Stimulated activated memory B cell treated with anti-CD40 and anti-IgM and Interleukin-4, amounts not matched to agents 10 μg/mL and 1 μg/mL and 100 μg/mL, for 72 hours (primary cell): ENCODE measurements at regions not wholly inside any gene's neighbourhood (a gene's known extent, or its start where the extent isn't known, plus 50 kb on each side); places are given as distances from the start of the nearest gene placed in this dataset.

ENCODE experiments used
- ATAC-seq: fragments of 150-1000 bp; cut with Tn5 transposase; 2 replicates; pipeline ENCODE4 v1.10.0; 2021
- H3K27ac Mint-ChIP-seq: one replicate; pipeline ENCODE4 v1.8.0; 2022; ENCODE audit warnings: mild to moderate bottlenecking, mixed read lengths
- H3K27me3 Mint-ChIP-seq: one replicate; pipeline ENCODE4 v1.8.0; 2022; ENCODE audit warnings: mixed read lengths
- H3K36me3 Mint-ChIP-seq: one replicate; pipeline ENCODE4 v1.8.0; 2022; ENCODE audit warnings: mixed read lengths
- H3K4me1 Mint-ChIP-seq: one replicate; pipeline ENCODE4 v1.8.0; 2022; ENCODE audit warnings: mixed read lengths
- H3K4me3 Mint-ChIP-seq: one replicate; pipeline ENCODE4 v1.8.0; 2022; ENCODE audit warnings: mild to moderate bottlenecking, moderate library complexity, mixed read lengths
- H3K9me3 Mint-ChIP-seq: one replicate; pipeline ENCODE4 v1.8.0; 2022; ENCODE audit warnings: mixed read lengths

DNA sequence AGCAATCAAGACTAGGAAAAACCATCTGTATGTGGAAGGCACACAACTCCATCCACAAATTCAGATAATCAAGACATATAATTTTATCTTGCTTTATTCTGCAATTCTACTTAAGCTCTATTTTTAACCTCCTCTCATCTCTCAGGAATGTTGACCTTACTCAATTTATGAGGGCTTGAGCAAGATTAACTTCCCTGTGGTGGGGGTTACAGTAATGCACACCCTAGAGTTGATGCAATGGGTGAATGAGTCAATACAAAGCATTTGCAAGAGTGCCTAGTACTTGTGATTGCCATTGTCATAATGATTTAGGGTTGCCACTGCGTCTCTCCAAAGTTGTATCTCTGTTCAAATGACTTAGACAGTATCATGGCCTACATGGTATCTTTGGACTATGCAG lies 1598.4 kb upstream of the TMEM132C start:
- Mint-ChIP-seq H3K4me1 (no peaks in the 10 kb centered on the region), H3K27me3 (no peaks in the 10 kb centered on the region), H3K9me3 (peaks cover 4% of the 10 kb centered on the region), H3K36me3 (no peaks in the 10 kb centered on the region), H3K27ac (no peak overlapping the region), H3K4me3 (no peak overlapping the region)
- ATAC-seq = no peak

DNA sequence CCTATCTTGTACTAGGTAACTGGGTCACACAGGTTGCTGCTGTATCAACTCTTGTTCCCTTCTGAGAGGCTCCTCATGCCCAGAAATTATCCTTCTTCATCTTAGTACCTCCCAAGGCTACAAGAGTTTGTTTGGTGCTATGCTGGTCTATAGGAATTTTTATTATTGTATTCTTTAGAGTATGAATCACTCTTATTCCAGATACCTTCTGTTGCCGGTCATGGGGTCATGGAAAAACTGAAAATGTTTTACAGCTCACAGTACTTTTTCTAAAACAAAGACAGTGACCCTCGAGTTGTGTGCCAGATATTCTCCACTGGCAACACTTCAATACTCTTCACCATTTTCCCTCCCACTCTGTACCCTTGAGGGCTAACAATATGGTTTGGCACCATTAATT lies 1598.0 kb upstream of the TMEM132C start:
- H3K4me3 Mint-ChIP-seq = no peak overlapping the region
- H3K36me3 Mint-ChIP-seq = no peaks in the 10 kb centered on the region
- H3K27me3 Mint-ChIP-seq = no peaks in the 10 kb centered on the region
- H3K27ac Mint-ChIP-seq = no peak overlapping the region
- no peaks in the 10 kb centered on the region for H3K4me1 Mint-ChIP-seq
- ATAC-seq = no peak
- peaks cover 4% of the 10 kb centered on the region for H3K9me3 Mint-ChIP-seq

DNA sequence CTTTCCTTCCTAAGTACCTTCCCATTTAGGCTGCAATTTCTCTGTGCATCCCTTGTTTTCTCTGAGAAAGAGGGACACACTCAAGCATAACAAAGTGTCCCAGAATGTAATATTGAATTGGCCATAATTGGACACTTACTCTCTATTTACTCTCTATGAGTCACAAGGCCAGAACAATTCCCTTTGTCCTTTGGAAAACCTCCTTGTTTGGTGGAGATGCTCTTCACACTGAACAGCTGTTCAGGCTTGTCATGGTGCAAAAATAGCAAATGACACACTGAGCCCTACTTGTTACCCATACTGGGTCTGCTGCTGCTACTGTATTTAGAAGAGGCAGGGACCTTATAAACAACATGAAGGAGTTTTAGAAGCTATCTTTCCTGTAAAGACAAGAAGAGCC lies 1590.5 kb upstream of the TMEM132C start:
- Mint-ChIP-seq H3K36me3 (no peaks in the 10 kb centered on the region), H3K4me3 (no peak overlapping the region)

DNA sequence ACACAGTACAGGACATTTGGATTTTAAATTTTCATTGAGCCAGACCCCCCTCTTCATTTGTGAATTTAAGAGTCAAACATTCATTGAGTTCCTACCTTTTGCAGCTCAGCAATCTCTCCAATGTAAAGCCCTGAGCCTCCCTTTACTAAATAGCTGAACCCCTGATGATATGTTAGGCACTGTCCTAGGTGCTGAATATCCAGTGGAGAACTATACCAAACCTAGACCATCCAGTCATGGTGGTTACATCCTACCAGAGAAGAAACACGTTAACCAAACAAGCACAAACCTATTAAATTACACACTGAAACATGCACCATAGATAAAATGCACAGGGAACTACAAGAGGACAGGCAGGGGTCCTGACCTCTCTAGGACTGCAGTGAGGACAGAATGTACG lies 1585.3 kb upstream of the TMEM132C start:
- H3K27ac Mint-ChIP-seq = no peak overlapping the region
- no peaks in the 10 kb centered on the region for H3K4me1 Mint-ChIP-seq
- peaks cover 6% of the 10 kb centered on the region for H3K36me3 Mint-ChIP-seq
- ATAC-seq = no peak
- no peaks in the 10 kb centered on the region for H3K27me3 Mint-ChIP-seq
- H3K9me3 Mint-ChIP-seq = peaks cover 6% of the 10 kb centered on the region
- H3K4me3 Mint-ChIP-seq = no peak overlapping the region

More for the DNA sequence above, 1590.5 kb upstream of the TMEM132C start:
- no peaks in the 10 kb centered on the region for H3K27me3 Mint-ChIP-seq
- no peak for ATAC-seq
- no peaks in the 10 kb centered on the region for H3K4me1 Mint-ChIP-seq
- H3K9me3 Mint-ChIP-seq = peaks cover 2% of the 10 kb centered on the region
- H3K27ac Mint-ChIP-seq = no peak overlapping the region

DNA sequence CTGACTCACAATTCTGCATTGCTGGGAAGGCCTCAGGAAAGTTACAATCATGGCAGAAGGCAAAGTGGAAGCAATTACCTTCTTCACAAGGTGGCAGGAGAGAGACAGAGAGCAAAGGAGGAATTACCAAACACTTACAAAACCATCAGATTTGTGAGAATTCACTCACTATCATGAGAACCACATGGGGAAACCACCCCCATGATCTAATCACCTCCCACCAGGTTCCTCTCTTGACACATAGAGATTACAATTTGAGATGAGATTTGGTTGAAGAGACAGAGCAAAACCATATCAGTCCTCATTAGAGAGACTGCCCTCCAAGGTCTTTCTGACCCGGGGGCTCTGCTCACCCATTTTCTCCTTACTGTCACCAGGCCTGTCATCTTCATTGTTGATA lies 1582.3 kb upstream of the TMEM132C start:
- ATAC-seq = no peak
- Mint-ChIP-seq H3K9me3 (peaks cover 6% of the 10 kb centered on the region), H3K4me3 (no peak overlapping the region), H3K27ac (no peak overlapping the region), H3K36me3 (peaks cover 6% of the 10 kb centered on the region), H3K27me3 (no peaks in the 10 kb centered on the region), H3K4me1 (no peaks in the 10 kb centered on the region)

DNA sequence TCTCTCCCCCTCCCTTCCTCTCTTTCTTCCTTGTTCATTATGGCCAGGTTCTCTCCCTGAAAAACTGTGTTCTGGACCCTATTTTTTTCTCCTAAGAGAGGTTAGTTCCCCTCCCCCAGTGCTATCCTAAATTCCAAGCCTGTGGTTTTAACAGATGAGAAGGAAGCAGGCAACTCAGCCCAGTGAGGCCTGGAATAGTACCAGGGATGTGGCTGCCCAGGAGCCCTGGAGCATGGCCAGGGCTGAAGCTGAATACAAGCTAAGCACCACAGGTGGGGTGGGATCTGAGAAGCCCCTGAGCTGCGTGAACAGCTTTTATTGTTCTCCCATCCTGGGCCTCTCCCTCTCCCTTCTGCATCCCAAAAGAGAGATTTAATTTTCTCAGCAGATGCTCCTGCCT lies 1581.3 kb upstream of the TMEM132C start:
- Mint-ChIP-seq H3K4me3 (no peak overlapping the region), H3K27ac (no peak overlapping the region), H3K27me3 (no peaks in the 10 kb centered on the region), H3K36me3 (peaks cover 6% of the 10 kb centered on the region), H3K4me1 (no peaks in the 10 kb centered on the region), H3K9me3 (peaks cover 6% of the 10 kb centered on the region)
- no peak for ATAC-seq

DNA sequence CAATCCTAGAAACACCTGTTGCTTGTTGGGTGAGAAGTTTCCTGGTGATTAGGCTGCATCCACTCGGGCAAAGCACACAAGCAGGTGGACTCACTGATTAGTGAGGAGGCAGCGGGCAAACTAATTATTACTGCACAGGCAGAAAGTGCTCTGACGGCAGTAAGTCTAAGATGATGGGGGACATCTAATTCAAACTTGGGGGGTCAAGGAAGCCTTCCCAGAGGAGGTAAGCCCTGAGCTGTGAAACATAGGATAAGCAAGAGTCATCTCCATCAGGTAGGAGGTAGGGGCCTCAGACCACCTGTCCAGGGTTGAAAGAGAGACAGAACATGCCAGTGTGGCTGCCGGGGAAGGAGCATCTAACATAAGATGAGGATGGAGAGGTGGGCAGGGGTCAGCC lies 1578.4 kb upstream of the TMEM132C start:
- Mint-ChIP-seq H3K4me3 (no peak overlapping the region), H3K27me3 (no peaks in the 10 kb centered on the region), H3K27ac (no peak overlapping the region), H3K4me1 (no peaks in the 10 kb centered on the region), H3K9me3 (peaks cover 4% of the 10 kb centered on the region), H3K36me3 (peaks cover 6% of the 10 kb centered on the region)
- no peak for ATAC-seq

DNA sequence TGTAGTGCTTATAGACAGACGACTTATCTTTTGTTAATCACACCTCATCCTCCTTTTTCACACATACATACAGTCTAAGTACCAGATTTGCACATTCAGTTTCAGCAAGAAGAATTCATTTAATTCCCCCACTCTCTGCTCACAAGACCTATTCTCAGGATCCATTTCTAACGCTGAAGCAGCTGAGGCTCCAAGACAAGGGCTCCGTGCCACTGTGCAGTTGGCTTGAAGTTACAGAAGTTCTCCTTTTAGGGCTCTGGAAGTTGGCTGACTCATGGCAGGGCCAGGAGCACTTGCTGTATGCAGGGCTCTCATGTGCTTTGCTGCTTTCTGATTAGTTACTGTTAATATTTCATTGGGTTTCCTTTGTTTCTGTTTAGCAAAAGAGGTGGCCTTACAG lies 1566.9 kb upstream of the TMEM132C start:
- no peak for ATAC-seq
- H3K4me1 Mint-ChIP-seq = no peaks in the 10 kb centered on the region
- H3K27ac Mint-ChIP-seq = no peak overlapping the region
- no peaks in the 10 kb centered on the region for H3K27me3 Mint-ChIP-seq
- peaks cover 2% of the 10 kb centered on the region for H3K9me3 Mint-ChIP-seq
- no peaks in the 10 kb centered on the region for H3K36me3 Mint-ChIP-seq
- H3K4me3 Mint-ChIP-seq = no peak overlapping the region

DNA sequence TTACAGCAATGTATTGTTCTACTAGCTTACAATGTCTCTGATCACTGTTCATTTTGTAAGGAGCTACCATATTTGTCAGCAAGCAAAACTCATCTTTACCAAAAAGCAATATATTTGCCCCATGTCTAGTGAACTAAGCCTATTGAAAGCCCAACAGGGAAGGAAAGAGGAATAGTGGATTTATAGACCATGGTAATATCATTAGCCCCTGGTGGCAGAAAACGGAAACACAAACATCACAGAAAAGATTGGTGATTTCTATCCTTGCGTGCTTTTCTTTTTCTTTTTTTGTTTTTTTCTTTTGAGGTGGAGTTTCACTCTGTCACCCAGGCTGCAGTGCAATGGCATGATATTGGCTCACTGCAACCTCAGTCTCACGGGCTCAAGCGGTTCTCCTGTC lies 1562.4 kb upstream of the TMEM132C start:
- no peak overlapping the region for H3K27ac Mint-ChIP-seq
- H3K4me3 Mint-ChIP-seq = no peak overlapping the region
- no peak for ATAC-seq

DNA sequence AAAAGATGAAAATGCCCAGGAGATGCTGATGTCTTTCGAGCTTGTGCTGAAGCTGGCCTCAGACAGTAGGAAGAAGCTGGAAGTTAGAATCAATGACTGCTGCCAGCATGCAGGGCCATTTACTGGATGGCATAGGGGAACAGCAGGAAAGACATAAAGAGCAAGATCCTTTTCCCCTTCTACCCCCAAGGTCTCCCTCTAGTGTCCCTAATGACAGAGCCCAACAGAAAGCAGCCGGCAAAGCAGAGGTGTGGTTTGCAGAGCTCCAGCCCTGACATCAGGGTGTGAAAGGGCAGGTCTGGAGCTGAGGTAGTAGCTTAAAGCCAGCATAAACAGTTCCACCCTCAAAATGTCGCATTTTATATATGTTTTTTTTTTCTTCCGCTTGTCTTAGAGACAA lies 1560.7 kb upstream of the TMEM132C start:
- Mint-ChIP-seq H3K36me3 (no peaks in the 10 kb centered on the region), H3K27ac (no peak overlapping the region), H3K4me3 (no peak overlapping the region), H3K27me3 (no peaks in the 10 kb centered on the region), H3K9me3 (no peaks in the 10 kb centered on the region), H3K4me1 (no peaks in the 10 kb centered on the region)
- ATAC-seq = no peak

More for the DNA sequence above, 1562.4 kb upstream of the TMEM132C start:
- no peaks in the 10 kb centered on the region for H3K4me1 Mint-ChIP-seq
- H3K36me3 Mint-ChIP-seq = no peaks in the 10 kb centered on the region
- peaks cover 2% of the 10 kb centered on the region for H3K9me3 Mint-ChIP-seq
- H3K27me3 Mint-ChIP-seq = no peaks in the 10 kb centered on the region

DNA sequence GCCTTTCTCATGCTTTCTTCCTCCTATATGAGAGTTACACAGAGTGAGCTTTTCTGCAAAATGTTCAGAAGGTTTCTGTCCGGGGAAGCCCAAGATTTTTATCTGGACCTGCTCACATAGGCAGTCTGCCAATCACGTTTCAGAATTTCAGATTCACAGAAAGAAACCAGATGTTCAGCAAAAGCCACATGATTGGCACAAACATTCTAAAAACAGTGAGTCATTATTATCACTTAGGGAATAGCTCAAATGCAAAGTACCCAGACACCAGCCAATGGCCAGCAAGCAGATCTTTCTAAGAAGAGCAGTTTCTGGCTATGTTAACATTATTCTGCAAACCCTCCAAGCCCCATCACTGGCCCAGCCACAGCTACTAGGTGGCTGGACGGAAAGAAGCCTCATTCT lies 1558.5 kb upstream of the TMEM132C start:
- no peak overlapping the region for H3K4me3 Mint-ChIP-seq
- H3K27me3 Mint-ChIP-seq = no peaks in the 10 kb centered on the region
- ATAC-seq = peak; percentile 45
- H3K4me1 Mint-ChIP-seq = no peaks in the 10 kb centered on the region
- H3K27ac Mint-ChIP-seq = no peak overlapping the region
- H3K36me3 Mint-ChIP-seq = no peaks in the 10 kb centered on the region
- H3K9me3 Mint-ChIP-seq = no peaks in the 10 kb centered on the region

DNA sequence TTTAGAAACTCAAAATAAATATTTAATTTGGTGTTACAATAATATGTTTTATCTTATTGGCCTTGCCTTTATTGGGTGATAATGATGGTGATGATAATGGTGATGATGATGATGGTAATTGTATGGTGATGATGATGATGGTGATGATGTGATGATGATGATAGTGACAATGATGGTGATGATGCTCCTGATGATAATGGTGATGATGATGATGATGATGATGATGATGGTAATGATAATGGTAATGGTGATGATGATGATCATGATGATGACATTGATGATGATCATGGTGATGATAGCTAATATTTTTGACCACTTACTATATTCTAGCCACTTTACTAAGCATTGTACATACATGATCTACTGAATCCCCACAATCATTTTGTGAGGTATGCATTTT lies 1548.6 kb upstream of the TMEM132C start:
- peaks cover 6% of the 10 kb centered on the region for H3K36me3 Mint-ChIP-seq
- H3K4me3 Mint-ChIP-seq = no peak overlapping the region
- peaks cover 16% of the 10 kb centered on the region for H3K9me3 Mint-ChIP-seq
- H3K4me1 Mint-ChIP-seq = no peaks in the 10 kb centered on the region
- no peak overlapping the region for H3K27ac Mint-ChIP-seq
- H3K27me3 Mint-ChIP-seq = no peaks in the 10 kb centered on the region
- ATAC-seq = no peak

DNA sequence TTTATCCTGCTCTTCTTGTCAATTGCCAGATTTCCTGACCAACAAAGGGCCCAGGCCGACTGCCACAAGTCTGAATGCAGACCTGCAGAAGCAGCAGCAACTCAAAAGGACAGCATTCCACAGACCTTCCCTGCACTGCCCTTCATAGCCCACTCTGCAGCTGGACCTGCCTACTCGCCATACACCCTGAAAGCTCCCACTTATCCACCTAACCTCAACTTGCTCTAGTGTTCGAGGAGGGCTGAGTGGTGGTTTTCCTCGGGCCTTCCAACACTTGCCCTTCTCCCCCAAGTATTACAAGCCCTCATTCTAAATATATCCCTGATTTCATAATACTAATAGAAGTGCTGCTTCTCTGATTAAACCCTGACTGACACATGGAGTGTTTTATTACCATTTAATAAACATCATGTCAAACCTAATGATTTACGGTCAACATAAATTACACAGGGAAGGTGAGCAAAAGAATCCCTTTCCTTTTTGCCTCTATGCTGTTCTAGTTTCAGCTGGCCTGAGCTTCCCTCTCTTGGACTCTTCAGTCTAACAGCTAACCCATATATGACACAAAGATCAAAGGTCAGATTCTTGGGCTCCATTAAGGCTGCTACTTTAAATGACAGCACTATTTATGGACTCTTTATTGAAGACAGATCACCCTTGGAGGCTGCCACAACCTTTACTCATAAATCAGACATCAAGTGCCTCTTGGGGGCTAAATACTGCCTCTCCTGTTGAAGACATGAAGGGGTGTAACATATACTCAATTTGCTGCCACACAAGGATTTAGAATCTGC lies 1546.9 kb upstream of the TMEM132C start:
- Mint-ChIP-seq H3K4me3 (no peak overlapping the region), H3K27ac (no peak overlapping the region), H3K27me3 (peaks cover 14% of the 10 kb centered on the region), H3K9me3 (peaks cover 29% of the 10 kb centered on the region), H3K36me3 (peaks cover 6% of the 10 kb centered on the region), H3K4me1 (no peaks in the 10 kb centered on the region)
- no peak for ATAC-seq

DNA sequence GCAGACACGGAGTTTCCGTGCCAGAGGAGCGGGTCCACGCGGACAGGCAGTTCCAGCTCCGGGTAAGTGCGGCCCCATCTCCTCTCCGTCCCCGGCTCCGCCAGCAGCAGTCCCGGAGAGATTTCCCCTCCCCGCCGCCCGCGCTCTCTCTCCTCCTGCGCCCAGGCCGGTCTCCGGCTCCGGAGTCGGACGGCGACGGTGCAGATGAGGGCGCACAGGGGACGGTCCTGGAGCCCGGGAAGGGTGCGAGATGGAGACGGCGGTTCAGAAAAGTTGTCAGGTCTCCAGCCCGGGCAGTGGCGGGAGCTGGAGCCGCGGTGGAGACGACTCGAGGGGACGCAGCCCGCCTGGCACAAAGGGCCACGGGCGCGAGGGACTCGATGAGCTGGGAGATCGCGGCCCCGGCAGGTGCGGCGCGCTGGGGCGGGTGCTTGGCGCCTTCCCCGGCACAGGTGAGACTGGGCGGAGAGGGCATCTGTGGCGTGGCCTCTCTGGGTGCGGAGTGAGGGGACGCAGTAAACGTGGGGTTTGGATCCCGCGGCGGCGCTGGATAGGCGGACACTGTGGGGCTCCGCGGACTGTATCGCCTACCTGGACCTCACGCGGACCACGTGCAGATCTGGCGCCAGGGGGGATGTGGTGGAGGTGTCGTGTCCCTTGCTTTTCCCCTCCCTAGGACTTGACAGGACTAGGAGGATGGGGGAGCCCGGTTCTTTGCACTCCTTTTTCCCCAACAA lies 1540.3 kb upstream of the TMEM132C start:
- Mint-ChIP-seq H3K27me3 (peaks cover 36% of the 10 kb centered on the region), H3K9me3 (peaks cover 25% of the 10 kb centered on the region), H3K36me3 (no peaks in the 10 kb centered on the region), H3K4me1 (no peaks in the 10 kb centered on the region), H3K4me3 (no peak overlapping the region), H3K27ac (no peak overlapping the region)
- no peak for ATAC-seq

DNA sequence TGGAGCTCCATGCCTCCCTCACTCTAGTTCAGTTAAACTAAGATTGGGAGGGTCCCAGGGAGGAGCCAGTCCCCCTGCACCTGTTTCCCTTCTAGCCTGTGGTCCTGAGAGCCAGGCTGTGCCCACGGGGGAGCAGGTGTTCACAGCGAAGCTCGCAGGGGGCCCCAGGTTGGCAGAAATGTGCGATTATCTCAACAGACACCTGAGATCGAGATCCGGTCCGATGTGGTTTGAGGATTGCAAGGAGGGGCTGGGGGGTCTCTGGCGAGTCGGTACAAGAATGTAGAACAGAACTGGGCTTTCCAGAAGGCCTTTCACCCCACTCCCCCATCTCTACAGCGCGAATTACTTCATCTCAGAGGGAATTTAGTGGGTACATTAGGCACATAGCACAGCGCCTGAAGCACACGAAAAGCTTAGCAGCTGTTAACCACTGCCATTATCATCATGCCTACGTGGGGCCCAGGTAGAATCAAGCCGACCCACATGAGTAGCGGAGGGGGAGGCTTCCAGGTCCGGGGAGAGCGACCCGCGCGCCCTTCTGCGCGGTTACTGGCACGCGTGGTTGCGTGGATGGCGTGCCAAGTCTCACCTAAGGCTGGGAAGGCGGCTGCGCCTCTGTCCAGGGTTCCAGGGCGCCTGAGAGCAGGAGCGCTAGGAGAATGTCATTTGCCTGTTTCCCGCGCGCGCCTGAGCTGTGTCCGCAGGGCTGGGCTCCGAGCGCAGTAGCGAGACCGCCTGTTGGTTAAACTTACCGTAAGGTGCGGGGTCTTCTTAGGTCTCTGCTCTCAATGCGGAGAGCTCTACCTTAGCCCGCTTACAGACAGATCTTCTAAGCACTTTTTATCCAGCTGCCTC lies 1539.5 kb upstream of the TMEM132C start:
- Mint-ChIP-seq H3K27ac (no peak overlapping the region), H3K4me3 (no peak overlapping the region), H3K9me3 (peaks cover 25% of the 10 kb centered on the region), H3K27me3 (peaks cover 36% of the 10 kb centered on the region), H3K36me3 (no peaks in the 10 kb centered on the region), H3K4me1 (no peaks in the 10 kb centered on the region)
- no peak for ATAC-seq
